Testis (tissue), 2 donors: ENCODE measurements at regions not wholly inside any gene's neighbourhood (a gene's known extent, or its start where the extent isn't known, plus 50 kb on each side); places are given as distances from the start of the nearest gene placed in this dataset.

Source experiments
- DNase-seq: peaks from one replicate; pipeline ENCODE4 v3.0.0-alpha.2; 2019
- H3K27ac ChIP-seq, 2 donors: fragments of 200-600 bp; sonication (generic); one replicate each; pipeline ENCODE4 v1.5.1; 2019
- H3K27me3 ChIP-seq: fragments of 200-600 bp; sonication (generic); one replicate; pipeline ENCODE4 v1.5.1; 2019
- H3K36me3 ChIP-seq: fragments of 200-600 bp; sonication (generic); one replicate; pipeline ENCODE4 v1.5.1; 2017; ENCODE audit warnings: low read depth; ENCODE audit errors: missing control alignments
- H3K4me1 ChIP-seq: fragments of 200-600 bp; sonication (generic); one replicate; pipeline ENCODE4 v1.5.1; 2019
- H3K4me3 ChIP-seq, 2 donors: fragments of 200-600 bp; sonication (generic); one replicate each; pipeline ENCODE4 v1.5.1; 2017 to 2019
- H3K9me3 ChIP-seq: fragments of 200-600 bp; sonication (generic); one replicate; pipeline ENCODE4 v1.5.1; 2017
- CTCF ChIP-seq, 3 experiments: fragments of 450-650 bp in 2 of 3; fragments of 200-600 bp in 1 of 3; sonication (generic) in 1 of 3; IDR thresholded peaks; one replicate each; pipeline ENCODE4 v1.5.1; 2016 to 2019; ENCODE audit warnings: antibody characterized with exemption in 3 of 3, mild to moderate bottlenecking in 2 of 3, moderate library complexity in 1 of 3
- POLR2A ChIP-seq: fragments of 450-650 bp; IDR thresholded peaks from one replicate; pipeline ENCODE4 v1.6.1; 2017; ENCODE audit warnings: antibody characterized with exemption, mild to moderate bottlenecking, moderate library complexity
- WGBS, 2 donors: methylation state at CpG; one replicate each; pipeline ENCODE4 v1.1.5; 2018; 5-methylcytosine and 5-hydroxymethylcytosine counted together
- intact Hi-C: fragments of 100-400 bp; cut with DNase I; formaldehyde crosslinking; loops from one replicate; pipeline ENCODE4 v1.15.1; 2023; ENCODE audit warnings: low total_unique reads

DNA sequence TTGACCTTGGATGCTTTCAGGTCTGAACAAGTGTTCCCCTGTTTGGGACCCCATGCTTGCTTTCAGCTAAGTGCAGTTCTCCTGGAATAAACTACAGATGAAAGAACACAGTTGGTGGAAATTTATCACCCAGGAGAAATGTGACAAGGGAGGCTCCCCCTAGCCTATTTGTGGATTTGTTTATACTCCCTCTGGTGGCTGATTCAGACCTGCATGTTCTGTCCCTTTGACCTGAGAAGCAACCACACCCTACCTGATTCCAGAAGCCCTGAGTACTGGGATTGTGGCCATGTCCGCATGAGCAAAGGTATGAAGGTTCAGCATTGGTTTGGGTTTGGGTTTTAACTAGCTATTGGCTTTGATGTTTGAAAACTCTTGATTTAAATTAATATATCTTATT, 440.9 kb downstream of the MID1IP1 start:
- H3K4me3 ChIP-seq = no peak overlapping the region
- H3K27me3 ChIP-seq = no peaks in the 10 kb centered on the region
- TF ChIP-seq POLR2A (no peak), CTCF (IDR thresholded peaks at IDR 0.05) (peak in 2 of 3 experiments; percentile 21 to 39)
- DNase-seq = peak; percentile 24
- intact Hi-C loops = no loop called here
- H3K9me3 ChIP-seq = no peaks in the 10 kb centered on the region
- H3K27ac ChIP-seq = no peak overlapping the region
- H3K4me1 ChIP-seq = no peaks in the 10 kb centered on the region
- no peaks in the 10 kb centered on the region for H3K36me3 ChIP-seq
- WGBS, 2 donors = 60 to 71% methylated on average over 1 of the region's 1 CpG

- no peaks in the 10 kb centered on the region for H3K4me1 ChIP-seq
- 73 to 92% methylated on average over 1 of the region's 1 CpG for WGBS, 2 donors
- intact Hi-C loops = no loop called here
Observed at GRCh38 chrX:39244147-39244546, 442.9 kb downstream of the MID1IP1 start.

DNA sequence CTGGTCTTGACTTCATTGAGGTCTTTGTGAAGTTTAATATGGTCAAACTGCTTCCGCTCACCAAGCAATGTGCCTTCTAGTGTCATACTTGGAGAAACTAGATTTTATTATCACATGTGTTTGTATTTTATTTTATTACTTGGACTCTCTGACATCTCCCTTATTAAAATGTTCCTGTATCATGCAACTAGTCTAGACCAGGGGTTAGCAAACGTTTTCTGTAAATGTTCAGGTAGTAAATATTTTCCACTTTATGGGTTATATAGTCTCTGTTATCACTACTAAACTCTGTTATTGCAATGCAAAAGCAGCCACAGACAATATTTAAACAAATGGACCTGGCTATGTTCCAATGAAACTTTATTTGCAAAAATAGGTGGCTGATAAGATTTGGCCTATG, 443.8 kb downstream of the MID1IP1 start:
- intact Hi-C loops = no loop called here
- TF ChIP-seq POLR2A = no peak
- no peak for TF ChIP-seq CTCF (IDR thresholded peaks at IDR 0.05)
- Histone ChIP-seq H3K27ac (no peak overlapping the region), H3K27me3 (no peaks in the 10 kb centered on the region), H3K36me3 (no peaks in the 10 kb centered on the region), H3K4me1 (no peaks in the 10 kb centered on the region), H3K9me3 (no peaks in the 10 kb centered on the region), H3K4me3 (no peak overlapping the region)
- no peak for DNase-seq
- WGBS, 2 donors = 79 to 90% methylated on average over 2 of the region's 2 CpGs

More at GRCh38 chrX:39244147-39244546, 442.9 kb downstream of the MID1IP1 start:
- DNase-seq = no peak
- H3K4me3 ChIP-seq = no peak overlapping the region
- no peak for TF ChIP-seq POLR2A
- no peak for TF ChIP-seq CTCF (IDR thresholded peaks at IDR 0.05)
- no peaks in the 10 kb centered on the region for H3K27me3 ChIP-seq
- no peaks in the 10 kb centered on the region for H3K9me3 ChIP-seq
- H3K36me3 ChIP-seq = no peaks in the 10 kb centered on the region
- H3K27ac ChIP-seq = no peak overlapping the region

DNA sequence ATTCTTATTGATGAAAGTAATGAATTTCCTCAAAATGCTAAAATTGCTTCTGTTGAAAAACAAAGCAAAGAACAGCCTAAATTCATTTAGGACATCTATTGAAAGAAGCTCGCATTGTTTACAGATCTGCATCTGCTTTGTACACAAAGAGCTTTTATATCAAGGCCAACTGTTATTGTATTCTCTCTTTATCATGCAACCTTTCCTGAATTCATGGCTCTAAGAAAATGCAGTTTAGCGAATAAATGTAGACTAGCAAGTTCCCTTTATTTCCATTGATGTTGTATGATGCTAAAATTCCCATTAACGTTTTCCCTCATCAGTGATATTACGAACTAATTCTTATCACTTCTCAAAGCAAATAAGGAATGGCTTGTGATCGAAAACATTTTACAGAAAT, 446.3 kb downstream of the MID1IP1 start:
- DNase-seq = no peak
- intact Hi-C loops = no loop called here
- WGBS, 2 donors = 86 to 95% methylated on average over 5 of the region's 5 CpGs

More for the DNA sequence above, 446.3 kb downstream of the MID1IP1 start:
- no peak overlapping the region for H3K27ac ChIP-seq
- no peaks in the 10 kb centered on the region for H3K36me3 ChIP-seq
- H3K4me3 ChIP-seq = no peak overlapping the region
- H3K9me3 ChIP-seq = no peaks in the 10 kb centered on the region
- TF ChIP-seq POLR2A (no peak), CTCF (IDR thresholded peaks at IDR 0.05) (no peak)
- no peaks in the 10 kb centered on the region for H3K27me3 ChIP-seq
- H3K4me1 ChIP-seq = no peaks in the 10 kb centered on the region
